HT-29 (cell line): ENCODE measurements at regions not wholly inside any gene's neighbourhood (a gene's known extent, or its start where the extent isn't known, plus 50 kb on each side); places are given as distances from the start of the nearest gene placed in this dataset.

Experiments
- DNase-seq: peaks from one replicate; pipeline ENCODE4 v3.0.0-alpha.2; 2015; ENCODE audit warnings: low spot score

DNA sequence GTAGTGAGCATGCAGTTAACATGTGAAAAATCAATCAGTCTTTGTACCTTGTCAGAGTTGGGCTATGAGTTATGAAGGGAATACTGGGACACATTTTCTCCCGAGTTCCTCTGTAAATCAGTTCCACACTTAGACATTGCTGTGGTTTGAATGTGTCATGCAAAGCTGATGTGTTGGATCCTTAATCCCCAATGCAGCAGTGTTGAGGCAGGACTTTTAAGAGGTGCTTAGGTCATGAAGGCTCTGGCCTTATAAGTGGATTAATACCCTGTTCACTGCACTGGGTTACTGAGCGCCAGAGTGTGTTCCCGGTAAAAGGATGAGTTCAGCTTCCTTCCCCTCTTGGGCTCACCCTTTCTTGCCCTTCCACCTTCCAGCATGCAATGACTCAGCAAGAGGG, 742.1 kb upstream of the TENM4 start:
- no peak for DNase-seq

DNA sequence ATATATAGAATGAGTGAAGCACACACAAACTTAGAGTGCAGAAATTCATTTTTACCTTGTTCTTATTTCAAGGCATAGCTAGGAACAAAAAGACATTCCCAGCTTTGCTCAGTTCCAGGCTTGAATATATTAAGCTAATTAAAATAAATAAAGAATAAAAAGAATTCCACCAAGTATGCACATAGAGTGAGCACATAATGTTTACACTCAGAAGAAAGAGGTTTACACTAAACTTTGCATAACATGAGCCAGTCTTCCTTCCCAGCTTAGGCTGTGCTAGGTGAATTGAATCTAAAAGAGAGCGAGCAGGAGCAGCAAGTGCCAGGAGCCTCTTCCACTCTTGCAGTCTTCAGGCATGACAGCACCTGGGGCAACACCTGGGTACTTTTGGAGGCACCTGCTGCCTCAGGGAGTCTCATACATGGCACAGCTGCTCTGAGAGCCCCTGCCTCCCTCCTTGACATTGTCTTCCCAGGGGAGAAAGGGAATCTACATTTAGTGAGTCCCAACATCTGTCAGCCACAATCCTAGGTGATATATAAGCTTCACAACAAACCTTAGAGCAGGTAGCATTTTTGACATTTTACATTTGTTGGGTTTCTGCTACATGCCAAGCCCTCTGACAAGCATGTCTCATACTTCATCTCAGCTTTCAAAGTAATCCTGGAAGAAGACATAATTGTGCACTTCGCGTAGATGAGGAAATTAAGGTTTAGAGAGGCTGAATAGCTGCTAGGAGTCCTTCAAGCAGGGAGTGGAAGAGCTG, 732.7 kb upstream of the TENM4 start:
- no peak for DNase-seq

DNA sequence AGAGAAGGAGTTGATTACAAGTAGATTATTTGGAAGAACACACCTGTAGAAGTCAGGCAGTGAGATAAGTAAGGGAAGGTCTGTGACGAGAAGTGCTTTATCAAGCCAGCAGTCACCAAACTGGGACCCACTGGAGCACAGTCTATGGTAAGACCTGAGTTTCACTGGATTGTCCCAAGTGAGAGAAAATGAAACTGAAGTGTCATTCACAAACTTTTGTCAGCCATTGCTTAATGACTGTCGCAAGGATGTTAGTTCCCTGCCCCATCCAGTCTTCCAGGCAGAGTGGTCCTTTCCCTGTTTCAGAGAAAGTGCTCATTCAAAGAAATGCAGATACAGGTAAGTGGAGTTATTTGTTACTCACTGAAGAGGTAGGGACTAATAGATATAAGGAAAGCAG, 728.0 kb upstream of the TENM4 start:
- DNase-seq, result no peak

DNA sequence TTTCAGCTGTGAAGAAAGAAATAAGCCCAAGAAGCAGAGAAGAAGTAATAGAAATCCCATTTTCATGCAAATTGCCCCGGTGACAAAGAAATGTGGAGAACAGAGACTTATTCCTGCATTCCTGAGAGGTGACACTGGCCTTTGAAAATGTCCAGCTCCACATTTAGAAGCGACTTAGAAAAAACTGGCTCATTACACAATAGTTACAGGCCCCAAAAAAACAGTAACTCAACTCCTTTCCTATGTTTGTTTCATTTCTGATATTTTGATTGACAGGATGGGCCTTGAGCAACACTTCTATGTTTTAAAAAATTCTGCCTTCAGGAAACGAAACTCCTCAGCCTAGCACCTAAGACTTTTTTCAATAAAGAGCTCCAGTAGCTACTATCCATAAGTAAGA, 726.9 kb upstream of the TENM4 start:
- no peak for DNase-seq

DNA sequence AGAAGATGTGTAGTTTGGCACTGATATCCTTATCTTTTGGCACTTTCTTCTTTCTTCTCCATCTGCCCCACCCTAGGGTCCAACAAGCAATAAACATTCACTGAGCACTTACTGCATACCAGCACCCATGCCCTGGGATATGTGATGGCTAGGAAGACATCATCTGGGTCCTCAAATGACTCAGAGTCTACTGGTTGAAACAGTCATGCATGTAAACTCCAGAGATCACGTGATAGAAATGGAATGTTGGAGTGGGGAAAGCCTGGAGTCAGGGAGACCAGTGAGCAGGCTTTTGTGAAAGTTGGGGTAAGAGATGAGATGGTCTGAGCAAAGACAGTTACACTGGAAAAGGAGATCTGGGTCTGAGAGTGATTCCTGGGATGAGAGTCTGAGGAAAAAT, 724.9 kb upstream of the TENM4 start:
- no peak for DNase-seq

DNA sequence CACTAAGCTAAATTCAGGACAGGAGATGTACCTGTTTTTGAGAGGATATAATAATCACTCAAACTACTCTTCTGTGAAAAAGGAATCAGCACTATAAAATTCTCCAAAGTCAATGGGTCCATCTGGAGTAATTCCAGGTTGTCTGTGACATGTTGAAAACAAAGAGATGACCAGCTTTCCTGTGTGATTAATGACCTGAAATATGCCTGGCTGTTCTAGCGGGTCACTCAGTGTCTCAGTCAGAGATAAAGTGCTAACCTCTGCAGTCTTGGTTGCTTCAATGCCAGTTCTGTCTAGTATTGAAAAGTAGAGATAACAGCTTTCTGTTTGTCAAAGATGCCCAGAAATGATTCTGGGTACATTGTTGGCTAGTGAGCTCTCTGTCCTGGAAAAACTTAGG, 722.6 kb upstream of the TENM4 start:
- DNase-seq, result no peak

DNA sequence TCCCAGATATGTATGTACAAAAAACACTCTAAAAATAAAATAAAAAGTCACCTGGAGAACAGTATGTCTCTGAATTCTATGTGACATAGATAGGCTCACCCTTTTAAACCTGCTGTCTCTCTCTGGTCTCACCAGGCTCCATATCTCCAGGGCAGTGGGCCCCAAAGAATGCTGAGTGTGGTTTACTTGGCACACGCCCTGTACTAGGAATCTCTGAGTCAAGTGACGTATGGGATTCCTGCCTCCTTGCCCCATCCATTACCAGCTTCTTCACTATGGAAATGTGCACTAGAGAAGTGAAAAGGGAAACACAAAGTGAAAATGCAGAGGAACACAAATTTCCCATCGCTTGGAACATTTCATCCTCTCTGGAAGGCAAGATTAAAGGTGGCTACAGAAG, 722.2 kb upstream of the TENM4 start:
- DNase-seq, result no peak

DNA sequence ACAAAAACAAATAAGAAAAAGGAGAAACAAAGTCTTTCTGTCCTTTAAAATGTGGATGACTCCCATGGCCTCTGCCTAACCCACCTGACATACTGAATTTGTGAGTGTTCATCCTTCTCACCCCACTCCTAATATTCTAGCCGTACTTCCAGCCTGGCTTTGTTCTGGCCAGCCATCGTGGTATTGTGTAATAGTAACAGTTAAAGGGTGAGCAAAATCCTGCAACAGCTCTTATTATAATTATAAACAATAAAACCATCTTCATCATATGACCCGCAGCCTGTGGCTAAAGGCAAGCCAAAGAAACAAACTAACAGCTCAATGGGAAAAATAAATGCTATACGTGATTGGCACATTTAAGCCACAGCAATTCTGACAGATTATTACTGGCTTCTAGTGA, 721.6 kb upstream of the TENM4 start:
- no peak for DNase-seq

DNA sequence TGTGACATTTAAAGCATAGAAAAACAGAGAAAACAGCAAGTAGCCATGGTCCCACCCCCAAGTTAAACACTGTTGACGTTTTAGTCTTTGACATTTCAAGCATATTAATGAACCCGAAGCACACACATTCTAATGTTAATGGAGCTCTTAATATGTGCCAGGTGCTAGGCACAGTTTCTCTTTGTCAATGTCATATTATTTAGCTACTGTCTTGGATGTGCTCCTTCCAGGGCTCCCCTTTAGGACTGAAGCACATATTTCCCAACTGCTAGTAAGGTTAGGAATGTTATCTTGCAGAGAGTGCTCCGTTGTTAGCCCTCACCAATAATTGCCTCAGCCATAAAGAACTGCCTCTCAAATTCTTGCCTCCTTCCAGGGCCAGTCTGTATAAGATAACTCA, 716.6 kb upstream of the TENM4 start:
- no peak for DNase-seq

DNA sequence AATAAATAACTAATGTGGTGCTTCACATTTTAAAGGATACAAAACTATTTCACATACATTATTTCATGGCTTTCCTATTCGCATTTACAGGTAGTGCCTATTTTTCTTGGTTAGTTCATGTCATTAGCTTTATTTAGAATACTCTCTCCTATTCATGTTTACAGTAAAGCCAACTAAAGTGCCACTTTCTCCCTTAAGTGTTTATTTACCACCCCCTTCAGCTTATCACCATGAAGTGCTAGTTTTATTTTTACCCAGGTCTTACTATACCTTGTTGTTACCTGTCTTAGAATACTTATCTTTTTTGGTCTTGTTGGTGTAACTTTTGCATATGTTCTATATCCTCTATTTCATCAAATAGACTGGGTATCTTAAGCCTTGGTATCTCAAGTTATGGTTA, 715.2 kb upstream of the TENM4 start:
- no peak for DNase-seq

DNA sequence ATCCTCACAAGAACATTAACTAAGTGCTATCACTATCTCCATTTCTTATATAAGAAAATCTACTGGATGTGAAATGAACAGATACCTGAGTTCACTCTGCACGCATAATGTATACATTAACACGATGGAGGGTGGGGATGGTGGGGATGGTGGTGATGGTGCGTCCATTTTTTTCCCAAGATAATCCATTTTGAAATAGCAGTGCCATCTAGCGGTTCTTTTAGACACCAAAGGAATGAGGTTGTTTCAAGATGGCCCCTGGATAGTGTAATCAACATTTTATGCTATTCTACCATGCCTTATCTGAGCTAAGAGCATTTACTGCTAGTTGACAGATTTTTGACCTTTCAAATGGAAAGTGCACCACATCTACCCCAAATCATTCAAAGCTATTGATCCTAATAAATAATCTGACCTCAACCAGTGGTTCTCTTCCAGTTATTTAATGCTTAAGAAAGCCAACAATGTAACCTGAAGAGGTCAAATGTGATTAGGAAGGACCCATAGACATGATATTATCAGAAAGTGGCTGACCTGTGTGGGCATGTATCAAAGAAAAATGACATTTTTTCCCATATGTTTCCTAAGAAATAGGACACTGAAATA, 714.7 kb upstream of the TENM4 start:
- DNase-seq, result peak; percentile 65

DNA sequence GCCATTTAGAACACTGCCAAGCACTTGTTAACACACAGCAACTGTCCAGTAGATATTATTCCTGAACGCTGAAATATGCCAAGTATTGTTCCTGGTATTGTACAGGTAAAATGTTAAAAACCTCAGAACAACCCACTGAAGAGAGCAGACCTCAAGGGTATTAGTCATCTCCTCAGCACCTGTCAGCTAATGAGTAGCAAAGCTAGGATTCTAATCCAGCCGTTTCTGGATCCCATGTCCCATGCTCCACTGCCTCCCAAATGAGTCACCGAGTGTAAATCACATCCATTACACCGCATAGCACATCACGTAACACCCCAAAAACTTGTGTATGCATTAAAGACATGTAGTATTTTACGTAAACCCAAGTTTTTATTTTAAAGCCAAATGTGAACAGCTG, 705.4 kb upstream of the TENM4 start:
- DNase-seq, result peak; percentile 4

DNA sequence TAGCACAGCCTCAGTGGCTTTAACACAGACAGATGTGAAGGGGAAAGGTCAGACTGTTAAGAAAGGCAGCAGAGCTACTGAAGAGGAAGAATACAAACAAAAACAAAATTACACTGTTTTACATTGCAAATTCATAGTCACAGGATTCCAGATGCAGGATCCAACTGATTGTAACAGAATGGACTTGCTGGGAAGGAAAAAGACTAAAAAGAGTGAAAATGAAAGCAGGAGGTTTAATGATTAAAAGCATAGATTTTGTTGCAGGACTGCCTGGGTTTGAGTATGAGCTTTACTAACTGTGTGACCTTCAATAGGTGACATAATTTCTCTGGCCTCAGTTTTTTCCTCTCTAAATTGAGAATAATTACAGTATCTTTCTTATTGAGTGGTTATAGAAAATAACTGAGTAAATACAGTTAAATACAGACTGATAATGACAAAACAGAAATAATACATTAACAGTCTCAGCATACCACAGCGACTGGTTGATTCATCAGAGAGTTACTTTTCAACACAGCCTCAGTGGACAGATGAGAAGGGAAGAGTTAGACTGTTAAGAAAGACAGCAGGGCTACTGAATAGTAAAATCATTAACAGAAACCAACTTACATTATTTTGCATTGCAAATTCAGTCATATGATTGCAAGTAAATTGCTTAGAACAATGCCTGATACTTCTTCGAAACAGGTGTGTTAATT, 704.2 kb upstream of the TENM4 start:
- DNase-seq, result no peak

DNA sequence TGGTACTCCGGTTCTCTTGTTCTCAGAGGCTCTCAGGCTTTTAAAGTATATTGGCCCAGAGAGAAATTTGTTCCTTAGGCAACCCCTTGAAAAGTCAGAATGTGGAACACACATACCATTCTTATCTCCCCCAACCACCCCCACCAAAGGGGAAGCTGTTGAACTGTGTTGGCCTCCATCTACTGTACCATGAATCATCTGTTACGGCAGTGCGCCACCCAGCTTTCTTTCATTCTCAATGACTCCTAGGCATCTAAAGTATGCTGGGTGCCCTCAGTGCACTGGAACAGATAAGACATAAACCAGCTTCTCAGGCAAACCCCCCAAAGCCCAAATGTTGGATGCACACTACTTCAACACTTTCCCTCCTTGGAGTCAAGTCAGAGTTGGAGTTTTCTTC, 696.2 kb upstream of the TENM4 start:
- DNase-seq, result no peak

DNA sequence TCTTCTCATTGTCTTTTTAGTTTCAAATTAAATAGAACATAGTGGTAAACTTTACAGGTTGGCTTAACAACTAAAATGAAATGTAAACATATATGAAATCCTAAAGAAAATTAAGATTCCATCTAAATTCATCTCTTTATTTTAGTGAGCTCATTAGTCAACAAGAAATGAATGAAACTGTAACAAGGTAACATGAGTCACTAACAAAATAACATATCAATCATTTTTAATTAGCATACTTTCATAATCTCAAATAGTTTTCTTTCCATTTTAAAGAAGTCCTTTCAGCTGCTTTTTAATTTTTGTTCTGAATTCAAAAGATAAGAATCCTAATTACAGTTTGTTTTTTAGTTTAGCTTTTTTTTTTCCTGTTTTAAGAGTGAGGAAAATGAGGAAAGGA, 688.6 kb upstream of the TENM4 start:
- no peak for DNase-seq

DNA sequence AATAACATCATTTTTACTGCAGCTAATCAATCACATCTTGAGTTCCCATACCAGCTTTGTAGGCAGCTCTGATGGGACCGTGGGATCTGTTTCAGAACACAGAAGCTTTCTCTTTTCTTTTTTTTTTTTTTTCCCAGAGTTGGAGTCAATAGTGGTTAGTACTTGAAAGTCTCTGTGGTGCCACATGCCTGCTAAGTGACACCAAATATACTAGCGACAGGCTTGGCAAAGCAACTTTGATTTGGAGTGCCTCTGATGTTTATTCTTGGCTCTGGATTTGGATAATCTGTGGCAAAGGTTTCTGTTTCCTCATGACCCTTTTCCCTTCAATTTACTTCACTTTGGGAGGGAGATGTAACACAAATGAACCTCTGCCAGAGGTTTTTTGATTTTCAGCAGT, 681.4 kb upstream of the TENM4 start:
- no peak for DNase-seq

DNA sequence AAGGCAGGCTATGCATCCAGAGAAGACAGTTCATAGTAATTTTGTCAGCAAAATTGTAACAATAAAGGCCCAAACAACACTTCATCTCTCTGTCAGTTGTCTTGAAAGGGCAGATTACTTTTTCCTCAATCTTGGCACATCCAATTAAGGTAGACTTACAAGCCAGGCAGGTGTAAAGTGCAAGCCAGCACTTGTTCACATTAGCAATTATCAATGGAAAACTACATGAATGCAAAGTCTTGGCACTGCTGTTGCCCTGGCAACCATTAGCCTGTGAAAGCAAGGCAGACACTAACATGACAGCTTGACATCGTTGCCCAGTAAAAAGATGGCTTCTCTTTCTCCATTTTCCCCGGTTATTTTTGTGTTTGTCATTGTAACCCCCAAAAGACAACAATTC, 677.2 kb upstream of the TENM4 start:
- no peak for DNase-seq

DNA sequence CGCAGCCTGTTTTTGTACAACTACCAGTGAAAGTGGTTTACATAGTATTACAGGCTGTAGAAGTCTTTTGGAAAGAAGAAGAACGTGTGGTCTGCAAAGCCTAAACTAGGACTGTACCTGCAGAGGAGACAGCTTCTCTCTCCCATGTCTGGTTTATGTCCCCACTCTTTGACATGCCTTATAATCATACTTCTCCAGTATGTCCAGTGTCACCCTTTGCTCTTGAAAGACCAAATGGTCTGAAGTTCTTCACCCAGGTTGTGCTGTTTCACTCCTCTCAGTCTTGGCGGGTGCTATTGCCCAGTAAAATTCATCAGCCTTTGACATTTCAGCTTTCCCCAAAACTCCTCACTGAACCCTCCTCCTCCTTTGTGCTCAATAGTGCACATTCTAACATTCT, 676.0 kb upstream of the TENM4 start:
- no peak for DNase-seq

DNA sequence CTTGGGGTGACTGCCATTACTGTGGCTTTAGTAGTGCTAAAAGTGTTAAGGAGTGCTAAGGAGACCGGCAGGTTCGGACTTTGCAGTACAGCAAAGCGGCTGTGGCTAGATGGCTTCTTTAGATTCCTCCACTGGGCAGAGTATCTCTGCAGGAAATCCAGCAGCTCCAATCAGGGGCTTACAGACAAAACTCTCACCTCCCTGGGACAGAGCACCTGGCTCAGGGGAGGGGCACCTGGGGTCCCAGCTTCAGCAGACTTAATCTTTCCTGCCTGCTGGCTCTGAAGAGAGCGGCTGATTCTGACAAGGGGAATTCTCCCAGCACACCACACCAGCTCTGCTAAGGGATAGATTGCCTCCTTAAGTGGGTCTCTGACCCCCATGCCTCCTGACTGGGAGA, 668.8 kb upstream of the TENM4 start:
- DNase-seq, result no peak

DNA sequence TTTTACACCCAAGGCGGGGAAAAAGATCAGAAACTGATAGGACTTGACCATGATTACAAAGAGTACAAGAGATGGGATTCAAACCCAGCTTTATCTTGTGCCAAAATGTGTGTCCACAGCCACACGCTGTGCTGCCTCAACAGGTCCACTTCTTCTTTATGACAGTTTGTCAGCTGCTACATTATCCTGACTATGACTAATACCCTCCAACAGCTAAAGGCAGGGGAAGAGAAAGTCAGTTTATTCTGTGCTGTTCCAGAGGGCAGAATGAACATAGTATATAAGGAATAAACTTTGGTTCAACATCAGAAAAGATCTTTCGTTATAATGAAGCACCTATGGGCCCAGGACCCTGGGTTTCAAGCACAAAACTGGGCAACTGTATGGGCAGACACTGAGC, 668.2 kb upstream of the TENM4 start:
- no peak for DNase-seq

DNA sequence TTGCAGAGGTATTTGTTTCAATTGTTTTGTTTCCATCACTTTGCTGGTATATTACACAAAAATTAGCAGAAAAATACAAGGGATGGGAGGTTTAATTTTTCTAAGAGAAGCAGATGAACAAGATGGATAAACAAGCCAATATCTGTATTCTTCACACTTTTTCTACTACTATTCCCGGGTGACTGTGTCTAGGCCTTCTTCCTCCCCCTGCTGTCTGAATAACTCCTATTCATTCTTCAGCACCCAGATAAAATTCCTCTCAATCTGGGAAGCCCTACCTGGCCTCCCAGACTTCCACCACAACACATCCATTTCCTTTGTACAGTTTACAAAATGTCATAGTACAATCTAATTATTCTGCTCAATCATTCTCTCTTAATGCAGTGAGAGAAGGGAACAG, 666.6 kb upstream of the TENM4 start:
- DNase-seq, result peak; percentile 20

DNA sequence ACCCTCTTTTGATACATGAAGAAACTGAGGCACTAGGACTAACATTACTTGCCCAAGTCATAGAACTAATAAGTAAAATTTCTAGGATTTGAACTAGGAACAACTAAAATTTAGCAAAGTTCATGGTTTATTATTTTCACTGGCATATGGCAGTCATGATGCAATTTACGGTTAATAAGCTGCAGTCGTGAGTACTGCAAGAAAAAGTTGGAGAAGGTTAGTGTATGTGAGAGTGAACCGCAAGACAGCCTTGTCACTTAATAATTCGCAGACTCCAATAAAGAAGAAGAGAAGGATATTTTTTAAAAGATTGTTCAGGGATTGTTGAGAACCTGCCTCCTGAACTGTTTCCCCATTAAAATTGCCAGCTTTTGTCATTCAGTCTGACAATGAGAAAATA, 663.4 kb upstream of the TENM4 start:
- no peak for DNase-seq

DNA sequence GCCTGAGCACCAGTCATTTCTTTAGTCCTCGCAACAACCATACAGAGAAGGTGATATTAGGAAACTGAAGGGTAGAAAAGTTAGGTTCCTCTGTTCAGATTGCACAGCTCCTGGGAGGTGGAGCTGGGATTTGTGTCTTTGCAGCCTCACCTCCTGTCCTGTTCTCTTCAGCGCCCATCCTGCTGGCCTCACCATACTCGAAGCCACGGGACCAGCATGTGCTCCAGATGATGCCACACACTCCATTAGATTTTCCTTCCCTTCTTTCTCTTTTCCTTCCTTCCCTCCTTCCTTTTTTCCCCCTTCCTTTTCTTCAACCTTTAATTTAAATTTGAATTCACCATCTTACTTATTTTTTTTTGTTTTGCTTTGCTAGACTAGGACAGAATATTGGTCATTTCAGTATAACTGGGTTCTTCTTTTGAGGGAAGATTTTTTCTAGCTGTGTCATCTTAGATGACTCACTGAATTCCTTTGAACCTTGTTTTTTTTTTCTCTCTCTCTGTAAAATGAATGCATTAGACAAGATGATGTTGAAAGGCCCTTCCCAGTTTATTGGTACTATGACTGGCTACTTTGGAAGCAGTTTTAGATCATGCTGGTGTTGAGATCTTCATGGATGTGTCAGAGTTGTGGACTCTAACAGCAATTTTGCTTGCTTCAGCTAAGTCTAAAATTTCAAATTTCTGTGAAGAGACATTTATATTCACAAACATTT, 662.5 kb upstream of the TENM4 start:
- no peak for DNase-seq
